ENCODE measurements at regions not wholly inside any gene's neighbourhood (a gene's known extent, or its start where the extent isn't known, plus 50 kb on each side); places are given as distances from the start of the nearest gene placed in this dataset.

DNA sequence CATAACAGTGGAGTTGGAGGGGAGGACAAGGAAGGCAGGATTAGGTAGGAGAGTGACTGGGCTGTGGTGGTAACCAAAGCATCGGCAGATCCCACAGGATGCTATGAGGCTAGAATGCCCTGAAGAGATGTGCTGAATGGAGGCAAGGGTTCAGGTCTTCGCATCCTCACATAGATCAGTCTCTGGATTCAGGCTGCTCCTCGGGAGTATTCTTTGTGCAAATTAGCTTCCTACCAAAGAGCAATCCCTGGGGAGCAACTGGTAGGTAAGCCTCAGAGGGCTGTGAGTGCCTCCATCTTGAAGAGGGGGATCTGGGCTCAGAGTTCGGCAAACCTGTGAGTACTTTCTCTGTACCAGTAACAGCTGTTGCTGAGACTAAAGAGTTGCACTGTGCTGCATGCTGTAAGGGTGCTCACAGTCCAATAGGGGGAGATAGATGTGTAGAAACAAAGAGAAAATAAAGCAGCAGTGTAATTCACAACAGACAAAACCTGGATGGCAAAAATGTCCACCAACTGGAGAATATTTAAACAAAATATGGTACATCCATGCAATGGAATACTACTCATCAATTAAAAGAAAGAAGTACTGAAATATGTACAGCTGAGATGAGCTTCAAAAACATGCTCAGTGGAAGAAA is 322.4 kb upstream of the DEPDC1 start:
- Histone ChIP-seq H3K27ac (no peak overlapping the region), H3K36me3 (no peaks in the 10 kb centered on the region), H3K4me1 (no peaks in the 10 kb centered on the region), H3K9me3 (no peaks in the 10 kb centered on the region), H3K4me3 (no peak overlapping the region), H3K27me3 (no peaks in the 10 kb centered on the region)
- ATAC-seq (peak in 2 of 4 donors; percentile 55 to 58), FAIRE-seq (no peak), DNase-seq (no peak)
- intact Hi-C loops (cut with DNase I): no loop called here
- TF ChIP-seq, protein P1, sequence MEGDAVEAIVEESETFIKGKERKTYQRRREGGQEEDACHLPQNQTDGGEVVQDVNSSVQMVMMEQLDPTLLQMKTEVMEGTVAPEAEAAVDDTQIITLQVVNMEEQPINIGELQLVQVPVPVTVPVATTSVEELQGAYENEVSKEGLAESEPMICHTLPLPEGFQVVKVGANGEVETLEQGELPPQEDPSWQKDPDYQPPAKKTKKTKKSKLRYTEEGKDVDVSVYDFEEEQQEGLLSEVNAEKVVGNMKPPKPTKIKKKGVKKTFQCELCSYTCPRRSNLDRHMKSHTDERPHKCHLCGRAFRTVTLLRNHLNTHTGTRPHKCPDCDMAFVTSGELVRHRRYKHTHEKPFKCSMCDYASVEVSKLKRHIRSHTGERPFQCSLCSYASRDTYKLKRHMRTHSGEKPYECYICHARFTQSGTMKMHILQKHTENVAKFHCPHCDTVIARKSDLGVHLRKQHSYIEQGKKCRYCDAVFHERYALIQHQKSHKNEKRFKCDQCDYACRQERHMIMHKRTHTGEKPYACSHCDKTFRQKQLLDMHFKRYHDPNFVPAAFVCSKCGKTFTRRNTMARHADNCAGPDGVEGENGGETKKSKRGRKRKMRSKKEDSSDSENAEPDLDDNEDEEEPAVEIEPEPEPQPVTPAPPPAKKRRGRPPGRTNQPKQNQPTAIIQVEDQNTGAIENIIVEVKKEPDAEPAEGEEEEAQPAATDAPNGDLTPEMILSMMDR (IDR thresholded peaks at IDR 0.05): peak in 1 of 4 donors; percentile 8
- WGBS, 2 donors: 61 to 66% methylated on average over 4 of the region's 4 CpGs

- Histone ChIP-seq H3K27ac (no peak overlapping the region), H3K4me1 (no peaks in the 10 kb centered on the region), H3K27me3 (no peaks in the 10 kb centered on the region), H3K36me3 (no peaks in the 10 kb centered on the region), H3K4me3 (no peak overlapping the region), H3K9me3 (no peaks in the 10 kb centered on the region)
- 27 to 29% methylated on average over 1 of the region's 1 CpG for WGBS, 2 donors
- intact Hi-C loops (cut with DNase I): no loop called here
- no peak for DNase-seq
- no peak for ATAC-seq
- no peak for FAIRE-seq
- TF ChIP-seq, protein P1 (IDR thresholded peaks at IDR 0.05): no peak
These were observed 323.3 kb upstream of the DEPDC1 start for GRCh38 chr1:68820151-68820550.

DNA sequence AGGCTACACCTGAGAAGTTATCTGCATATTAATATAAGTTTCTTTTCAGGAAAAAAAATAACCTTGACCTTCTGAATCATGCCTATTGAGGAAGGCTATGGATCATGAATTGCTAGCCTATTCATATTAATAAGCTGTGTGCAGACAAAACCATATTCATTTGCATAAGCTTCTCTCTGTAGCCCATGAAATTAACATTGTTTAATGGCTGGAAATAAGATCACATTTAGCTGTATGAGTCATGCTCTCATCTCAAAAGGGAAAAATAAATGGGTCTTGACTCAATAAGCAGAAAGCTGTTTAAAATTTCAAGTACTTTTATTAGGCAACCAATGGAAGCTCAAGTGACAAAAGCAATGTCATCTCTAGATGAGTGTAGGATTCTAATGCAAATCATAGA is 330.0 kb upstream of the DEPDC1 start:
- TF ChIP-seq, protein P1 (IDR thresholded peaks at IDR 0.05): no peak
- ATAC-seq (no peak), DNase-seq (no peak), FAIRE-seq (no peak)
- Histone ChIP-seq H3K27me3 (no peaks in the 10 kb centered on the region), H3K36me3 (no peaks in the 10 kb centered on the region), H3K4me1 (no peaks in the 10 kb centered on the region), H3K9me3 (no peaks in the 10 kb centered on the region), H3K27ac (no peak overlapping the region), H3K4me3 (no peak overlapping the region)
- intact Hi-C loops (cut with DNase I): no loop called here

DNA sequence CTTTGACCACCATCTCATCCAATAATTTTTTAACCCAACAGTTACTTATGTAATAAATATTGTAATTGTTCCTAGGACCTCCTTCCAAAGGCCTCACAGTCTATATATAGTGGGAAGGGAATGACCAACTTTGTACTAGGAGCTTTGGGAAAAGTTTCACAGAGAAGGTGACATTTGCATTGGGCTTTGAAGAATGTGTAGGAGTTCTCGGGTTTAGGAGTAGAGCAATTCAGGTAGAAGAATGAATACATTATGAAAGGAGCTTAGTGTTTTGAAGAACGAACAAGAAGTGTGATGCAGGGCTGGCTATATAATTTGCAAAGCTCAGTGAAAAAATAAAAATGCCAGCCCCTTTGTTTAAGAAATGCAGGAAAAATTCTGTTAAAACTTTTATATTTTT is 330.4 kb upstream of the DEPDC1 start:
- ATAC-seq: no peak
- no peak for DNase-seq
- FAIRE-seq: no peak
- TF ChIP-seq, protein P1 (IDR thresholded peaks at IDR 0.05): no peak
- WGBS, 2 donors: 59 to 63% methylated on average over 2 of the region's 2 CpGs
- intact Hi-C loops (cut with DNase I): no loop called here
- Histone ChIP-seq H3K27me3 (no peaks in the 10 kb centered on the region), H3K4me1 (no peaks in the 10 kb centered on the region), H3K36me3 (no peaks in the 10 kb centered on the region), H3K27ac (no peak overlapping the region), H3K4me3 (no peak overlapping the region), H3K9me3 (no peaks in the 10 kb centered on the region)

DNA sequence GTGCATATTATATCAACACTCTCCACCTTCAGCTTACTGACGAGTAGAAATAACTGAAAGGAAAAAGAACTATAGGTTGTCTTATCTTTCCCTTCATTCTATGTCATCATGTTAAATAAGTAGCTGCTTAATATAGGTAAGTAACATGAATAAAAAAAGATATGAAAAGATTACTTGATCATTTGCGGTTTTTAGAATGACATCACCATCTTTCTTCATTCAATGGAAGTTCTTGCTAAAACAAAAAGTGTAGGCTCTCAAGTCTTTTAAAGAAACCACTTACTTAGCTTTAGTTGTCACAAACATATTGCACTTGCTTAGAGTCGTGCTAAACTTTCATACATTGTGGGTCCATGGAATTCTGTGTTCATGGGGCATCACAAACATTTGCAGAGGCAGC is 331.1 kb upstream of the DEPDC1 start:
- ATAC-seq (no peak), FAIRE-seq (no peak), DNase-seq (no peak)
- WGBS, 2 donors: 46 to 51% methylated on average over 3 of the region's 3 CpGs
- no peaks in the 10 kb centered on the region for H3K4me1 ChIP-seq
- intact Hi-C loops (cut with DNase I): no loop called here
- no peak overlapping the region for H3K4me3 ChIP-seq
- TF ChIP-seq, protein P1 (IDR thresholded peaks at IDR 0.05): no peak
- H3K27me3 ChIP-seq: no peaks in the 10 kb centered on the region
- H3K36me3 ChIP-seq: no peaks in the 10 kb centered on the region
- no peak overlapping the region for H3K27ac ChIP-seq
- no peaks in the 10 kb centered on the region for H3K9me3 ChIP-seq

Data from pancreas (tissue), 10 donors.